Thoracic aorta (tissue), 2 donors: ENCODE measurements at regions not wholly inside any gene's neighbourhood (a gene's known extent, or its start where the extent isn't known, plus 50 kb on each side); places are given as distances from the start of the nearest gene placed in this dataset.

Experiments used
- ATAC-seq: fragments of 150-250 bp; one replicate; pipeline ENCODE4 v1.8.0; 2017; ENCODE audit warnings: low read depth; ENCODE audit not compliant: insufficient number of reproducible peaks, low FRiP score
- DNase-seq: peaks from one replicate; pipeline ENCODE4 v3.0.0-alpha.2; 2020; ENCODE audit warnings: low spot score
- H3K27ac ChIP-seq, 2 donors: fragments of 200-600 bp; sonication (generic); 1 replicate in 1 of 2; 2 replicates in 1 of 2; pipeline ENCODE4 v1.5.1; 2016; ENCODE audit warnings: mild to moderate bottlenecking in 2 of 2, moderate library complexity in 2 of 2
- H3K27me3 ChIP-seq: fragments of 200-600 bp; sonication (generic); replicated peaks from 2 replicates; pipeline ENCODE4 v1.6.0; 2016; ENCODE audit warnings: mild to moderate bottlenecking; ENCODE audit not compliant: insufficient read depth
- H3K36me3 ChIP-seq: fragments of 200-600 bp; sonication (generic); one replicate; pipeline ENCODE4 v1.5.1; 2016
- H3K4me1 ChIP-seq, 2 donors: fragments of 200-600 bp; sonication (generic); 1 replicate in 1 of 2; 2 replicates in 1 of 2; pipeline versions ENCODE4 v1.5.1 to v1.6.0; 2016; ENCODE audit warnings: low read depth in 2 of 2, mild to moderate bottlenecking in 1 of 2; ENCODE audit not compliant: control insufficient read depth in 1 of 2
- H3K4me3 ChIP-seq: fragments of 200-600 bp; sonication (generic); 2 replicates; pipeline ENCODE4 v1.5.1; 2016; ENCODE audit warnings: mild to moderate bottlenecking
- H3K9me3 ChIP-seq: fragments of 200-600 bp; sonication (generic); 2 replicates; pipeline ENCODE4 v1.5.1; 2016
- CTCF ChIP-seq: fragments of 200-600 bp; sonication (generic); IDR thresholded peaks from one replicate; pipeline ENCODE4 v1.5.1; 2019; ENCODE audit warnings: antibody characterized with exemption

- Histone ChIP-seq H3K27me3 (no peaks in the 10 kb centered on the region), H3K4me1 (no peaks in the 10 kb centered on the region), H3K4me3 (no peak overlapping the region), H3K36me3 (no peaks in the 10 kb centered on the region), H3K9me3 (no peaks in the 10 kb centered on the region), H3K27ac (no peak overlapping the region)
- ATAC-seq: no peak
- DNase-seq: no peak
- no peak for TF ChIP-seq CTCF
Observed at GRCh38 chr5:73352649-73353230, 95.8 kb downstream of the FOXD1 start.

- Histone ChIP-seq H3K27ac (no peak overlapping the region), H3K4me3 (no peak overlapping the region), H3K36me3 (no peaks in the 10 kb centered on the region), H3K27me3 (no peaks in the 10 kb centered on the region), H3K9me3 (no peaks in the 10 kb centered on the region), H3K4me1 (no peaks in the 10 kb centered on the region)
- ATAC-seq (no peak), DNase-seq (no peak)
- no peak for TF ChIP-seq CTCF
Observed at GRCh38 chr5:73352243-73352642, 96.3 kb downstream of the FOXD1 start.

- H3K4me3 ChIP-seq: no peak overlapping the region
- H3K36me3 ChIP-seq: no peaks in the 10 kb centered on the region
- no peak for DNase-seq
- H3K27me3 ChIP-seq: no peaks in the 10 kb centered on the region
- no peaks in the 10 kb centered on the region for H3K4me1 ChIP-seq
- ATAC-seq: no peak
- TF ChIP-seq CTCF: no peak
- no peaks in the 10 kb centered on the region for H3K9me3 ChIP-seq
- no peak overlapping the region for H3K27ac ChIP-seq
Observed at GRCh38 chr5:73351593-73351992, 97.0 kb downstream of the FOXD1 start.

- no peak for DNase-seq
- Histone ChIP-seq H3K27me3 (no peaks in the 10 kb centered on the region), H3K27ac (no peak overlapping the region), H3K4me3 (no peak overlapping the region), H3K4me1 (no peaks in the 10 kb centered on the region), H3K36me3 (no peaks in the 10 kb centered on the region), H3K9me3 (no peaks in the 10 kb centered on the region)
- no peak for ATAC-seq
- no peak for TF ChIP-seq CTCF
Observed at GRCh38 chr5:73346878-73347408, 101.6 kb downstream of the FOXD1 start.

GRCh38 chr5:73344835-73345234 lies 103.7 kb downstream of the FOXD1 start:
- H3K36me3 ChIP-seq: no peaks in the 10 kb centered on the region
- no peak for TF ChIP-seq CTCF
- DNase-seq: no peak

More at GRCh38 chr5:73344835-73345234, 103.7 kb downstream of the FOXD1 start:
- Histone ChIP-seq H3K9me3 (no peaks in the 10 kb centered on the region), H3K27ac (no peak overlapping the region), H3K27me3 (no peaks in the 10 kb centered on the region), H3K4me1 (no peaks in the 10 kb centered on the region), H3K4me3 (no peak overlapping the region)
- ATAC-seq: no peak
